HCT116 (cell line): ENCODE measurements at regions not wholly inside any gene's neighbourhood (a gene's known extent, or its start where the extent isn't known, plus 50 kb on each side); places are given as distances from the start of the nearest gene placed in this dataset.

ENCODE experiments used
- ATAC-seq: fragments of 200-7000 bp; cut with Tn5 transposase; 2 replicates; pipeline ENCODE4 v1.9.1; 2020; ENCODE audit warnings: mild to moderate bottlenecking, moderate library complexity
- BruUV-seq: library from RNA; stranded (reverse); fragments of 400-500 nt; replicated peaks from 2 replicates; lab custom pipeline; 2021; lab: Mats Ljungman, UMichigan
- CTCF ChIA-PET: fragments of 300-600 bp; sonication (Branson Sonifier 250); formaldehyde crosslinking; loops from one replicate; lab custom pipeline; 2021; ENCODE audit warnings: antibody characterized with exemption; lab: Charles Lee
- POLR2A ChIA-PET: fragments of 300-600, 350-600 bp; sonication (Branson Sonifier 250); formaldehyde crosslinking; loops from one replicate; lab custom pipeline; 2021; ENCODE audit warnings: antibody characterized with exemption; lab: Charles Lee
- RAD21 ChIA-PET, 2 experiments: fragments of 300-600 bp; sonication (Branson Sonifier 250); formaldehyde crosslinking; loops; one replicate each; lab custom pipeline; 2023; ENCODE audit warnings: low total read pairs in 2 of 2; ENCODE audit not compliant: uncharacterized antibody in 2 of 2, unreplicated experiment in 2 of 2, low non-redundant PET in 1 of 2; lab: Charles Lee
- DNase-seq: peaks from one replicate; pipeline ENCODE4 v3.0.0-alpha.2; 2010; ENCODE audit warnings: low read depth, low spot score
- H2AFZ ChIP-seq: fragments of 200-600 bp; shearing (Covaris generic), sonication (generic); 2 replicates; pipeline ENCODE4 v1.6.1; 2017; ENCODE audit warnings: low read depth, mixed run types, mixed read lengths, antibody characterized with exemption, low read length; ENCODE audit not compliant: poor library complexity, severe bottlenecking
- H3K27ac ChIP-seq: 2 replicates; pipeline ENCODE4 v1.5.1; 2012; ENCODE audit warnings: low read depth, low read length
- H3K27me3 ChIP-seq: fragments of 200-600 bp; sonication (generic); 2 replicates; pipeline ENCODE4 v1.6.1; 2016; ENCODE audit warnings: mixed run types, low read length, mixed read lengths; ENCODE audit not compliant: insufficient read depth
- H3K36me3 ChIP-seq, 2 experiments: fragments of 200-500 bp in 1 of 2; fragments of 200-600 bp in 1 of 2; sonication (Bioruptor generic) in 1 of 2; sonication (generic) in 1 of 2; 2 replicates each; pipeline versions ENCODE4 v1.5.1 to v1.6.1; 2014 to 2016; ENCODE audit warnings: low read length in 2 of 2, inconsistent platforms in 1 of 2, mixed read lengths in 1 of 2, mixed run types in 1 of 2; ENCODE audit not compliant: insufficient read depth in 2 of 2, control insufficient read depth in 1 of 2
- H3K4me1 ChIP-seq, 2 experiments: fragments of 200-600 bp in 1 of 2; sonication (generic) in 1 of 2; 2 replicates each; pipeline versions ENCODE4 v1.5.1 to v1.6.1; 2012 to 2017; ENCODE audit warnings: low read length in 2 of 2, inconsistent platforms in 1 of 2, mild to moderate bottlenecking in 1 of 2, mixed read lengths in 1 of 2, mixed run types in 1 of 2, moderate library complexity in 1 of 2; ENCODE audit not compliant: insufficient read depth in 2 of 2, control insufficient read depth in 1 of 2
- H3K4me2 ChIP-seq: fragments of 200-600 bp; sonication (generic); 2 replicates; pipeline ENCODE4 v1.6.1; 2017; ENCODE audit warnings: mixed run types, low read length, mixed read lengths
- H3K4me3 ChIP-seq, 2 experiments: fragments of 200-600 bp in 1 of 2; sonication (generic) in 1 of 2; replicated peaks in 1 of 2; 2 replicates each; pipeline ENCODE4 v1.5.1; 2011 to 2016; ENCODE audit warnings: low read length in 2 of 2, control low read depth in 1 of 2, low read depth in 1 of 2, mild to moderate bottlenecking in 1 of 2, mixed read lengths in 1 of 2, mixed run types in 1 of 2
- H3K79me2 ChIP-seq: fragments of 200-600 bp; sonication (generic); 2 replicates; pipeline ENCODE4 v1.6.1; 2017; ENCODE audit warnings: mild to moderate bottlenecking, mixed run types, low read length, moderate library complexity, mixed read lengths; ENCODE audit not compliant: insufficient read depth
- H3K9ac ChIP-seq: fragments of 200-600 bp; sonication (generic); 2 replicates; pipeline ENCODE4 v1.6.1; 2016; ENCODE audit warnings: low read length, mixed read lengths
- H3K9me2 ChIP-seq: fragments of 200-600 bp; sonication (generic), shearing (Covaris generic); 2 replicates; pipeline ENCODE4 v1.6.1; 2017; ENCODE audit warnings: mixed run types, mild to moderate bottlenecking, moderate library complexity; ENCODE audit not compliant: insufficient read depth
- H3K9me3 ChIP-seq, 2 experiments: fragments of 200-500 bp in 1 of 2; fragments of 200-600 bp in 1 of 2; sonication (Bioruptor generic) in 1 of 2; sonication (generic) in 1 of 2; 2 replicates each; pipeline ENCODE4 v1.6.1; 2014 to 2017; ENCODE audit warnings: low read length in 2 of 2, mixed read lengths in 2 of 2, inconsistent platforms in 1 of 2, low read depth in 1 of 2, mild to moderate bottlenecking in 1 of 2, mixed run types in 1 of 2, moderate library complexity in 1 of 2; ENCODE audit not compliant: control insufficient read depth in 1 of 2, insufficient read depth in 1 of 2
- H4K20me1 ChIP-seq: fragments of 200-600 bp; sonication (generic), shearing (Covaris generic); 2 replicates; pipeline ENCODE4 v1.6.1; 2017; ENCODE audit warnings: mixed run types, mild to moderate bottlenecking, moderate library complexity; ENCODE audit not compliant: insufficient read depth
- CEBPB ChIP-seq: IDR thresholded peaks from 2 replicates; pipeline ENCODE4 v1.6.1; 2012; ENCODE audit warnings: low read depth
- CTCF ChIP-seq, 3 experiments: fragments of 200-600 bp in 1 of 3; sonication (generic) in 1 of 3; IDR thresholded peaks in 2 of 3; conservative IDR thresholded peaks in 1 of 3; 2 replicates each; pipeline ENCODE4 v1.5.1; 2012 to 2017; ENCODE audit warnings: low read depth in 2 of 3, low read length in 2 of 3, antibody characterized with exemption in 1 of 3, borderline replicate concordance in 1 of 3, control low read depth in 1 of 3, mild to moderate bottlenecking in 1 of 3, mixed read lengths in 1 of 3, mixed run types in 1 of 3, moderate library complexity in 1 of 3; ENCODE audit not compliant: insufficient read depth in 1 of 3
- EGR1 ChIP-seq: IDR thresholded peaks from 2 replicates; pipeline ENCODE4 v1.6.1; 2012; ENCODE audit warnings: low read depth
- ELF1 ChIP-seq: IDR thresholded peaks from 2 replicates; pipeline ENCODE4 v1.6.1; 2012; ENCODE audit warnings: low read depth, borderline replicate concordance
- EZH2 ChIP-seq: fragments of 200-600 bp; sonication (generic); IDR thresholded peaks from 2 replicates; pipeline ENCODE4 v1.6.1; 2017; ENCODE audit warnings: antibody characterized with exemption, mixed run types
- EZH2phosphoT487 ChIP-seq: fragments of 200-600 bp; IDR thresholded peaks from 2 replicates; pipeline ENCODE4 v1.6.1; 2018; ENCODE audit warnings: antibody characterized with exemption, borderline replicate concordance
- FOSL1 ChIP-seq: IDR thresholded peaks from 2 replicates; pipeline ENCODE4 v1.6.1; 2012; ENCODE audit warnings: low read depth
- JUND ChIP-seq: IDR thresholded peaks from 2 replicates; pipeline ENCODE4 v1.6.1; 2012
- MAX ChIP-seq: IDR thresholded peaks from 2 replicates; pipeline ENCODE4 v1.6.1; 2012
- POLR2A ChIP-seq: IDR thresholded peaks from 2 replicates; pipeline ENCODE4 v1.7.0; 2011; ENCODE audit warnings: borderline replicate concordance; ENCODE audit not compliant: insufficient read depth, insufficient read length; ENCODE audit errors: extremely low read depth
- POLR2AphosphoS5 ChIP-seq: IDR thresholded peaks from 2 replicates; pipeline ENCODE4 v1.6.1; 2011; ENCODE audit warnings: mild to moderate bottlenecking, low read depth, low read length, moderate library complexity
- RAD21 ChIP-seq: IDR thresholded peaks from 2 replicates; pipeline ENCODE4 v1.6.1; 2012; ENCODE audit warnings: low read depth, mild to moderate bottlenecking
- REST ChIP-seq: IDR thresholded peaks from 2 replicates; pipeline ENCODE4 v1.6.1; 2012; ENCODE audit warnings: low read depth
- SP1 ChIP-seq: IDR thresholded peaks from 2 replicates; pipeline ENCODE4 v1.6.1; 2012; ENCODE audit warnings: low read depth
- SRF ChIP-seq: IDR thresholded peaks from 2 replicates; pipeline ENCODE4 v1.6.1; 2012; ENCODE audit warnings: low read depth
- TCF7L2 ChIP-seq: IDR thresholded peaks from 2 replicates; pipeline ENCODE4 v1.7.0; 2011; ENCODE audit warnings: borderline replicate concordance, inconsistent platforms; ENCODE audit not compliant: insufficient read depth, insufficient read length; ENCODE audit errors: extremely low read depth
- YY1 ChIP-seq: IDR thresholded peaks from 2 replicates; pipeline ENCODE4 v1.6.1; 2011; ENCODE audit warnings: low read length, low read depth, moderate library complexity, mild to moderate bottlenecking; ENCODE audit not compliant: insufficient replicate concordance; ENCODE audit errors: extremely low read depth
- ZBTB33 ChIP-seq: IDR thresholded peaks from 2 replicates; pipeline ENCODE4 v1.6.1; 2011; ENCODE audit warnings: mild to moderate bottlenecking, low read length, moderate library complexity; ENCODE audit not compliant: insufficient replicate concordance; ENCODE audit errors: extremely low read depth
- ZFX ChIP-seq: fragments of 450-650 bp; IDR thresholded peaks from 2 replicates; pipeline ENCODE4 v1.6.1; 2017
- intact Hi-C: fragments of 100-400 bp; cut with micrococcal nuclease; formaldehyde crosslinking; loops from 2 replicates; pipeline ENCODE4 v1.10.0; 2022
- TF ChIP-seq, protein P1 (sequence below): IDR thresholded peaks from 2 replicates; pipeline ENCODE4 v1.6.1; 2012

DNA sequence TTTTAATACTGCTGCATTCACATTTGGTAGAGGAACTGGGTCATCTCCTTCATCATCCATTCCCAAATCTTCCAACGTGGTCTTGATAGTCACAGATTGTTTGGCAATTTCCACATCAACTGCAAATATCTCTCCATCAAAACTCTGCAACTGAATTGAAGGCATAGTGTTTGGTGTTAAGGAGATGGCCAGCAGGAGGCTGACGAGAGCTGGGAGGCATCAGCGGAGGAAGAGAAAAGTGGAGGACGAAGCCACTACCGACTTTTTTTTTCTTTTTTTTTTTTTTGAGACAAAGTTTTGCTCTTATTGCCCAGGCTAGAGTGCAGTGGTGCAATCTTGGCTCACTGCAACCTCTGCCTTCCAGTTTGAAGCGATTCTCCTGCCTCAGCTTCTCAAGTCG lies 205.0 kb upstream of the KCTD7 start:
- H3K9me3 ChIP-seq = no peaks in the 10 kb centered on the region
- no peak overlapping the region for H3K27ac ChIP-seq
- H3K9ac ChIP-seq = no peak overlapping the region
- no peaks in the 10 kb centered on the region for H3K36me3 ChIP-seq
- no peaks in the 10 kb centered on the region for H3K27me3 ChIP-seq
- CTCF ChIA-PET = no interaction called here
- H3K9me2 ChIP-seq = no peaks in the 10 kb centered on the region
- H3K79me2 ChIP-seq = no peaks in the 10 kb centered on the region
- no peak overlapping the region for H3K4me2 ChIP-seq
- DNase-seq (no peak), ATAC-seq (no peak)
- no TSS peak for BruUV-seq
- intact Hi-C loops = no loop called here
- no peak overlapping the region for H2AFZ ChIP-seq
- no peak overlapping the region for H3K4me3 ChIP-seq
- RAD21 ChIA-PET = no interaction called here
- no peaks in the 10 kb centered on the region for H4K20me1 ChIP-seq
- no peaks in the 10 kb centered on the region for H3K4me1 ChIP-seq
- TF ChIP-seq CEBPB = no peak
- TF ChIP-seq REST = no peak
- no peak for TF ChIP-seq MAX
- TF ChIP-seq EZH2 = no peak
- TF ChIP-seq, protein P1, sequence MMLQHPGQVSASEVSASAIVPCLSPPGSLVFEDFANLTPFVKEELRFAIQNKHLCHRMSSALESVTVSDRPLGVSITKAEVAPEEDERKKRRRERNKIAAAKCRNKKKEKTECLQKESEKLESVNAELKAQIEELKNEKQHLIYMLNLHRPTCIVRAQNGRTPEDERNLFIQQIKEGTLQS = no peak
- no peak for TF ChIP-seq EGR1
- TF ChIP-seq ZFX = no peak
- no peak for TF ChIP-seq SRF
- no peak for TF ChIP-seq EZH2phosphoT487
- no peak for TF ChIP-seq ZBTB33
- TF ChIP-seq POLR2AphosphoS5 = no peak
- no peak for TF ChIP-seq SP1
- no peak for TF ChIP-seq RAD21
- no peak for TF ChIP-seq JUND
- no peak for TF ChIP-seq CTCF (IDR thresholded peaks at IDR 0.05 in 2 of 3, conservative IDR thresholded peaks at IDR 0.05 in 1 of 3; ENCODE audit: borderline replicate concordance in 1 of 3, insufficient read depth in 1 of 3, low read depth in 2 of 3, low read length in 2 of 3)
- no peak for TF ChIP-seq ELF1
- no peak for TF ChIP-seq POLR2A
- no peak for TF ChIP-seq FOSL1
- no peak for TF ChIP-seq YY1
- no peak for TF ChIP-seq TCF7L2
- POLR2A ChIA-PET = no interaction called here
